Endodermal cell (in vitro differentiated cells): ENCODE measurements at regions not wholly inside any gene's neighbourhood (a gene's known extent, or its start where the extent isn't known, plus 50 kb on each side); places are given as distances from the start of the nearest gene placed in this dataset.
A peak's percentile ranks its signal among the peaks of the same experiment; 100 is the strongest.

Experiments used
- DNase-seq: peaks from one replicate; pipeline ENCODE4 v3.0.0-alpha.2; 2017
- H3K27ac ChIP-seq: 2 replicates; pipeline ENCODE4 v1.5.1; 2013; ENCODE audit warnings: mild to moderate bottlenecking, low read depth, low read length, moderate library complexity
- H3K27me3 ChIP-seq: 2 replicates; pipeline ENCODE4 v1.6.1; 2013; ENCODE audit warnings: mild to moderate bottlenecking, low read length, moderate library complexity; ENCODE audit not compliant: insufficient read depth, control insufficient read depth, poor library complexity, severe bottlenecking
- H3K36me3 ChIP-seq: 2 replicates; pipeline ENCODE4 v1.7.0; 2013; ENCODE audit warnings: mild to moderate bottlenecking, low read length, moderate library complexity; ENCODE audit not compliant: control insufficient read depth, insufficient read depth
- H3K4me1 ChIP-seq: one replicate; pipeline ENCODE4 v1.7.0; 2013; ENCODE audit warnings: low read length; ENCODE audit not compliant: control insufficient read depth, insufficient read depth
- H3K4me3 ChIP-seq: 2 replicates; pipeline ENCODE4 v1.5.1; 2013; ENCODE audit warnings: mild to moderate bottlenecking, low read length, moderate library complexity
- H3K9ac ChIP-seq: 2 replicates; pipeline ENCODE4 v1.6.1; 2013; ENCODE audit warnings: mild to moderate bottlenecking, low read length, moderate library complexity; ENCODE audit not compliant: poor library complexity, severe bottlenecking; ENCODE audit errors: extremely low read depth
- H3K9me3 ChIP-seq: 2 replicates; pipeline ENCODE4 v1.6.1; 2013; ENCODE audit warnings: mild to moderate bottlenecking, low read length, moderate library complexity; ENCODE audit not compliant: control insufficient read depth
- H3K27ac Mint-ChIP-seq: 2 replicates; pipeline ENCODE4 v1.8.0; 2020; ENCODE audit warnings: mixed read lengths
- H3K27me3 Mint-ChIP-seq: 2 replicates; pipeline ENCODE4 v1.8.0; 2021; ENCODE audit warnings: mild to moderate bottlenecking, mixed read lengths; ENCODE audit not compliant: insufficient read depth
- H3K36me3 Mint-ChIP-seq: 2 replicates; pipeline ENCODE4 v1.8.0; 2020; ENCODE audit warnings: low read depth, mixed read lengths
- H3K4me1 Mint-ChIP-seq: 2 replicates; pipeline ENCODE4 v1.8.0; 2020; ENCODE audit warnings: mixed read lengths
- H3K4me3 Mint-ChIP-seq: 2 replicates; pipeline ENCODE4 v1.8.0; 2020; ENCODE audit warnings: mild to moderate bottlenecking, moderate library complexity, mixed read lengths
- H3K9me3 Mint-ChIP-seq: 2 replicates; pipeline ENCODE4 v1.8.0; 2020; ENCODE audit warnings: mild to moderate bottlenecking, mixed read lengths
- WGBS, 2 experiments: methylation state at CpG; one replicate each; pipeline versions ENCODE4 v1.1.5 to v1.1.7; 2013; ENCODE audit warnings: missing lambda C conversion rate in 2 of 2, mixed read lengths in 1 of 2; ENCODE audit not compliant: insufficient coverage in 1 of 2, insufficient read length in 1 of 2; 5-methylcytosine and 5-hydroxymethylcytosine counted together
- TF ChIP-seq, protein P1 (sequence below): fragments of 200-600 bp; sonication (generic); conservative IDR thresholded peaks from 2 replicates; pipeline ENCODE4 v1.5.0; 2021; ENCODE audit warnings: antibody characterized with exemption, mild to moderate bottlenecking

DNA sequence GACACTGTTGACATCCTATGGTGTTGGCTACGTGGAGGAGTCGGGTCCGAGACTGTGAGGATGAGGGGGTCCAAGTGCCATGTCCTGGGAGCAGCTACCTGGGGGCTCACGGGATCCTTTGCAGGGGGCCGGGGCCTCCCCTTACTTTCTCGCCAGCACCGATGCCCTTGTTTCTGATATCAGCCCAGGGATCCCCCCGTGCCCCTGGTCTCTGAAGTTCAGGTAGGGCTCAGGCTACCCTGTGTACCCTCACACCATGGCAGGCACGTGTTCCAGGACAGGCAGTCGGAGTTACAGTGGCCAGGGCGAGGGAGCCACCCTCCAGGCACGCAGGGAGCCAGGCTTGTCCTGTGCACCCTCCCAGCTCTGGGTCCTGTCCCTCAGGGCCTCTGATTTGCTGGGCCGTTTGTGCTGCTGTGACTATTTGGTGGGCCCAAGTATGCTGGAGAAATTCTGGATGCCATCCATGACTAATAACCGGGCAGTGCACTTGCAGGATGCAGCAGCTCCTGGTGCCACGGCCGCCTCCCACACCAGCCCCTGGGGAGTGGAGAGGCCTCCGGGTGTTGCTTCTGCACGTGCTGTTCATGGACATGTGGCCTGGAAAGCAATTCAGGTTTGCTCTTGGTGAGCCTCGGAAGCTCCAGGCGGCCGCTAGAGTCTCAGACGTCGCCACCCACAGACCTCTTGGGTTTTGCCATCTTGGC, 93.1 kb upstream of the SFSWAP start:
- Mint-ChIP-seq H3K4me1 (peaks cover 9% of the 10 kb centered on the region), H3K4me3 (no peak overlapping the region), H3K36me3 (no peaks in the 10 kb centered on the region), H3K27me3 (no peaks in the 10 kb centered on the region), H3K27ac (no peak overlapping the region), H3K9me3 (no peaks in the 10 kb centered on the region)
- Histone ChIP-seq H3K4me3 (no peak overlapping the region), H3K27ac (no peak overlapping the region), H3K27me3 (no peaks in the 10 kb centered on the region), H3K36me3 (no peaks in the 10 kb centered on the region), H3K9ac (no peak overlapping the region), H3K4me1 (peaks cover 7% of the 10 kb centered on the region), H3K9me3 (no peaks in the 10 kb centered on the region)
- 87 to 89% methylated on average over 17 to 23 of the region's 23 CpGs for WGBS, 2 experiments
- DNase-seq: no peak
- TF ChIP-seq, protein P1, sequence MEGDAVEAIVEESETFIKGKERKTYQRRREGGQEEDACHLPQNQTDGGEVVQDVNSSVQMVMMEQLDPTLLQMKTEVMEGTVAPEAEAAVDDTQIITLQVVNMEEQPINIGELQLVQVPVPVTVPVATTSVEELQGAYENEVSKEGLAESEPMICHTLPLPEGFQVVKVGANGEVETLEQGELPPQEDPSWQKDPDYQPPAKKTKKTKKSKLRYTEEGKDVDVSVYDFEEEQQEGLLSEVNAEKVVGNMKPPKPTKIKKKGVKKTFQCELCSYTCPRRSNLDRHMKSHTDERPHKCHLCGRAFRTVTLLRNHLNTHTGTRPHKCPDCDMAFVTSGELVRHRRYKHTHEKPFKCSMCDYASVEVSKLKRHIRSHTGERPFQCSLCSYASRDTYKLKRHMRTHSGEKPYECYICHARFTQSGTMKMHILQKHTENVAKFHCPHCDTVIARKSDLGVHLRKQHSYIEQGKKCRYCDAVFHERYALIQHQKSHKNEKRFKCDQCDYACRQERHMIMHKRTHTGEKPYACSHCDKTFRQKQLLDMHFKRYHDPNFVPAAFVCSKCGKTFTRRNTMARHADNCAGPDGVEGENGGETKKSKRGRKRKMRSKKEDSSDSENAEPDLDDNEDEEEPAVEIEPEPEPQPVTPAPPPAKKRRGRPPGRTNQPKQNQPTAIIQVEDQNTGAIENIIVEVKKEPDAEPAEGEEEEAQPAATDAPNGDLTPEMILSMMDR: no peak

DNA sequence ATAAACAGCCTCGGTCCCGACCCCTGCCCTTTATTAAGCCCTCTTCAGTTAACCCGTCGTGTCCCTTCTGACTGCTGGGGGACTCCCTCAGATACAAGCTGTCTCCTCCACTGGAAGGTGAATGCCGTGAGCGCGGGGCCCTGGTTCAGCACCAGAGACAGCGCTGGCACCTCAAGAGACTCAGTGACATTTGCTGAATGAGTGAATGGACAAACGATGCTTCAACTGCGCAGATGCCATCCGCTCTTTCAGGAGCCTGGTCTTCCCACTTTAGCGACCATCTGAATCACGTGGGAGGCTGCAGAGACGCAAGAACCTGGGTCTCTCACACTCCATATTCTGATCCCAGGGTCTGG, 92.6 kb upstream of the SFSWAP start:
- Mint-ChIP-seq H3K27me3 (no peaks in the 10 kb centered on the region), H3K4me1 (peaks cover 9% of the 10 kb centered on the region)
- no peaks in the 10 kb centered on the region for H3K36me3 ChIP-seq

DNA sequence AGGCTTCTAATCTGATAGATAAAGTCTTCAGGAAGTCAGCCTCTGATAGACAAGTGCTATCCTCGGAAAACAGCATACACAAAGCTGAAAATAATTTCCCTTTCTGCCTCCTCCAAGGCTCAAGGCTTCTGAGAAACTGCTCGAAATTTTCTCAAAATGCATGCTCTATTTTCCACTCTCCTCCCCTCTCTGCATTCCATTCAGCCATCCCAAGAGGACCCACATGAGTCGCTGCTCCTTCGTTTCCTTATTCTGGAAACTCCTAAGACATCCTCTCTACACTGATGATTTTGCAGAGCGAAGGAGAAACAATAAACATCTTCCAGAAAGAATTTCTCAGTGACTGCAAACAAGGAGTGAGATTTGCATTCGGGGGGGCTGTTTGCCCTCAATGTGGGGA, 92.2 kb upstream of the SFSWAP start:
- Mint-ChIP-seq H3K4me3 (no peak overlapping the region), H3K27me3 (no peaks in the 10 kb centered on the region), H3K27ac (no peak overlapping the region), H3K4me1 (peaks cover 9% of the 10 kb centered on the region), H3K36me3 (no peaks in the 10 kb centered on the region), H3K9me3 (no peaks in the 10 kb centered on the region)
- Histone ChIP-seq H3K27ac (no peak overlapping the region), H3K4me1 (peaks cover 7% of the 10 kb centered on the region), H3K9me3 (no peaks in the 10 kb centered on the region), H3K4me3 (no peak overlapping the region), H3K36me3 (no peaks in the 10 kb centered on the region), H3K27me3 (no peaks in the 10 kb centered on the region), H3K9ac (no peak overlapping the region)
- 83 to 85% methylated on average over 6 of the region's 6 CpGs for WGBS, 2 experiments
- no peak for DNase-seq
- TF ChIP-seq, protein P1: no peak

More for the DNA sequence above, 92.6 kb upstream of the SFSWAP start:
- Mint-ChIP-seq H3K4me3 (no peak overlapping the region), H3K9me3 (no peaks in the 10 kb centered on the region), H3K36me3 (no peaks in the 10 kb centered on the region), H3K27ac (no peak overlapping the region)
- 23 to 39% methylated on average over 10 to 14 of the region's 14 CpGs for WGBS, 2 experiments
- TF ChIP-seq, protein P1: no peak
- peaks cover 7% of the 10 kb centered on the region for H3K4me1 ChIP-seq
- no peak overlapping the region for H3K9ac ChIP-seq
- no peaks in the 10 kb centered on the region for H3K27me3 ChIP-seq
- H3K9me3 ChIP-seq: no peaks in the 10 kb centered on the region
- no peak overlapping the region for H3K27ac ChIP-seq
- DNase-seq: peak; percentile 93
- no peak overlapping the region for H3K4me3 ChIP-seq
